ENCODE measurements at regions not wholly inside any gene's neighbourhood (a gene's known extent, or its start where the extent isn't known, plus 50 kb on each side); places are given as distances from the start of the nearest gene placed in this dataset.

DNA sequence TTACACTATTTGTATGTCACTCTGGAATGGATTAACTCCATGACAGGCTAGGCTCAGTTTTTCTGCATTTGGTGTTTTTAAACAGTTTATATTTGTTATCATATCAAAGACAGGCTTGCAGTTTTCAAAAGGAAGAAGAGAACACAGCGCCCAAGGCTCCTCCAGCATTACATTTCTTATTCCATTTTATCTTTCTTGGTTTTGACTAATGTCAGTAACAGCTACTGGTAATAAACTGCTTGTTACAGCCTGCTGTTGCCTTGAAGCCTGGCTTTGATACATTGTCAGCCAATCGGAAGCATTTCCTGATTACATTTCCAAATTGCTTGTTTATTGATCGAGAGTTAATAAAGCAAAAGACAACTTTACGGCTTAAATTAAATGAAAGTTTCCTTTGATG is 166.0 kb upstream of the MDFIC start:
- DNase-seq = no peak

DNA sequence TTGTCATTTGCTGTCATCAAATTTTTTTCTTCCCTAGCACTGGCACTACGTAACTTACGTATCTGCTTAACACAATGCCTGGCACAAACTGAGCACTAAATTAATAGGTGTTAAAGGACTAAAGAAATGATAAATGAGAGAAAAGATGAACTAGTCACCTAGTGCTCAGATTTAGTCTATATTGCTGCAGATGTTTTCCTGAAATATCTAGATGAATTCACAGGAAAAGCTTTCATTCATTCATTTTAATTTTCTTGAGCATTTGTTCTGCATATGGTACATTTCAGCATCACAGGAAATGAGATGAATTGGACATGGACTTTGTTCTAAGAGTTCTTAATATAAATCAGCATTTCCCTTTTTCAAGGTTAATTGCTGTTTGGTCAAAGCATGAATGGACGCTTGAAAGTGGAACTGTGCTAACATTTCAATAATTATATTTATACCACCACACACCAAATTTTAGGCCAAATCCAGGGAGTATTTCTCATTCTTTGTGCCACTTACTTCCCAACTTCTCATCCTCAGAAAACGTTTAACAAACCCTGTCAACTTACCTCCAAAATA is 163.2 kb upstream of the MDFIC start:
- no peak for DNase-seq

- DNase-seq = peak; percentile 7
Observed at GRCh38 chr7:114759347-114760062, 162.4 kb upstream of the MDFIC start.

DNA sequence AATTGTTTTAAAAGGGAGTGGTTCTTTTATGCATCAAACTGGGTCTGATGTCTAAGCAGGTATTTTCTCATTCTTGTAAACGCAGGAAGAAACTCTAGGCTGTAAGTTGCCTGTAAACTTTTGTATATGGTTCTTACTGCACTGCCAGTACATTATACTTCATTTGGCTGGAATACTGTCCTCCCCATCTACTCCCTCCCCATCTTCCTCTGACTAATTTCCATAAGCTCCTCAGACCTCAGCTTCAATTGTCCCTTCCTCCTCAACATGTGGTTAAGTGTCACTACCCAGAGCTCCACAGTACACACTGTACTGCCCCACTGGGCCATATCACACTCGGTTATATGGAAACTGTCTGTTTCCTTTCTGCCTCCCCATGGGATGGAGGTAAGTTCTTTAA is 161.4 kb upstream of the MDFIC start:
- DNase-seq = no peak

- DNase-seq = no peak
Observed at GRCh38 chr7:114761973-114762372, 159.9 kb upstream of the MDFIC start.

DNA sequence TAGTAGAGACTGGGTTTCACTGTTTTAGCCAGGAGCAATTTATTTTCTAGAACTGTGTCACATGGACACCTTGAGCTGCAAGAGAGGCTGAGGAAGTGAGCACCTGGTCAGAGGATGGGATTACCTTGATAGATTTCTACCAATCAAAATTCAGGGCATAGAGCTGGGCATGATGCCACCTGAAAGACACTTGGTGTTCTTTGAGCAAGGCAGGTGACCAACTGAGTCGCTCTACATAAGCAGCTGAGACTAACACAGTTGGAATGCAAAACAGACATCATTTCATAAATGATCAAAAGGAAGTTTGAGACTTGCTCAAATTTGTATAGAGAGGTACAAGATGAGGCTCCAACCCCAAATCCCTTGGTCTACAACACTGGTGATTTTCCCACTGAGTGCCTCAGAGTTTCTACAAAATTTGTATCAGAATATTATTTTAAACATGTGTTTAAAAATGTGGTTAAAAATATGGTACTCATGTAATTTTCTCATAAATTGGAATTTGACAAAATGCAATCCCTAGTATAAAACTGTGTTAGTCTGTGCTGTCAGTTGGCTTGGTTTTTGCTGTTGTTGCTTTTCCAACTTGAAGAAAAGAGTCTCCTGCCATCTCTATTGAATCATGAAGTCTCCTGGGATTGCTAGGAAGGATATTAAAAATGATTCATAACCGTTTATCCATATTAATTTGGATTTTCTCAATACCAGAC is 156.4 kb upstream of the MDFIC start:
- DNase-seq = no peak

DNA sequence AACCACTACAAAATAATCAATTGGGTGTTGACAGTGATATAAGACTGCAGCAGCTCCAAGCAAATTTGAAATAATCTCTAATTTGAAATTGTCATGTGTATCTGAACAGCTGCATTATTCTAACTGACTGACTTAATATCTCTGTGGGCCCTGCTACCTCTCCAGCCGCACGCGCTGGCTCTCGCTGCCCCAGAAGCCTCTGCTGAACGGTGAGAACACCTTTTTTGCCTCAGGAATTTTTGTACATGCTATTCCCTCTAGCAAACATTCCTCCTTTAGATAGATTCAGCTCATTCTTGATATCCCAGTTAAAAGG is 155.9 kb upstream of the MDFIC start:
- no peak for DNase-seq

- no peak for DNase-seq
Observed at GRCh38 chr7:114777288-114777687, 144.6 kb upstream of the MDFIC start.

- DNase-seq = no peak
Observed at GRCh38 chr7:114783508-114783907, 138.4 kb upstream of the MDFIC start.

DNA sequence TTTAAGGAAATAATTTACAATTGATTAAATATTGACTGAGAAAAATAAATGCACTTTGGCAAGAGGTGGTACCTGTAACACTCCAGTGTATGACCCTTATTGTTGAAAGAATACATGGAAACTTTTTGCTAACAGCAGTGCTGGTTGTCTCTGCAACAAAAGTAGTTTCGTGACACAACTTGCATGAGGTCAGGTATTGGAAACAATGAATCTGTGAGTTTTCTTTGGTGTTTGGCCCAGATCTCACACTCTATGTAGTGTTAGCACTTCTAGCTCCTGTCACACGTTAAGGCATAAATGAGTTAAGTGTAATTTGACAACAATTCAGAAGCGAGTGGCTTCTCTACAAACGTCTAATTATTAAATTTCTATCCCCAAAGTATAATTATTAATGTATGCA is 137.7 kb upstream of the MDFIC start:
- no peak for DNase-seq

DNA sequence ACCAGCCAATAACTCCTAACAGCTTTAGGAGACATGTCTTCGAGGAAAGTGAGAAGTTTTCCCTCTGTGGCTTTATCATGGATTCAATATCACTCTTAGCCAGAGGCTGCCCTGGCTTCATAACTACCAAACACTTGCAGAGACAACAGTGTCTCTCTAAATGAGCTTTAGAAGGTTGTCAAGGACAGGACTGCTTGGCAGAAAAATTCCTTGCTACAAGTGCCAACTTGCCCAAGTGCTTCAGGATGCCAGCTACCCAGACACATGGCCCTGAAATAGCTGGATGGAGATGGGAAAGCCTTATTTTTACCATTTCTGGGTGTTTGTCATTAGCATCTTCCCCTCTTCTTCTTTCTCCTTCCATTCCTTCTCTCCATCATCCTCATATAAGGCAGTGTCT is 137.1 kb upstream of the MDFIC start:
- no peak for DNase-seq

DNA sequence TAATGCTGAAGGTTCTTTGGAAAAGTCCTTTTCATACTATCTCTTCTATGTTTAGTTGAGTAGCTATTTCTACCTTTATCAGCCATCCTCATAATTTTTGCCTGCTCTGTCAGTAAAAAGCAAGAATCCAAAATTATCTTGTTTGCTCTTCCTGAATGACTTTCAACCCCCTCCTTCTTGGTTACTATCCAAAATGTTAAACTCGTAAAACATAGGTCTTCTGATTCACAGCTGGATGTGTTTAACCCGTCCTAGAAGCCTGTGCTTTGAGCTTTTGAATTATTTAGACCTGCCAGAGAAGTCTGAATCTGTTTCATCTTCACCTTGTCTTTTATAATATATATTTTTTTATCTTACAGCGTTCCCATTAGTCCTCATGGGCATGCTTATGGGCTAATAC is 136.4 kb upstream of the MDFIC start:
- no peak for DNase-seq

GRCh38 chr7:114786455-114786854 is 135.4 kb upstream of the MDFIC start:
- no peak for DNase-seq

DNA sequence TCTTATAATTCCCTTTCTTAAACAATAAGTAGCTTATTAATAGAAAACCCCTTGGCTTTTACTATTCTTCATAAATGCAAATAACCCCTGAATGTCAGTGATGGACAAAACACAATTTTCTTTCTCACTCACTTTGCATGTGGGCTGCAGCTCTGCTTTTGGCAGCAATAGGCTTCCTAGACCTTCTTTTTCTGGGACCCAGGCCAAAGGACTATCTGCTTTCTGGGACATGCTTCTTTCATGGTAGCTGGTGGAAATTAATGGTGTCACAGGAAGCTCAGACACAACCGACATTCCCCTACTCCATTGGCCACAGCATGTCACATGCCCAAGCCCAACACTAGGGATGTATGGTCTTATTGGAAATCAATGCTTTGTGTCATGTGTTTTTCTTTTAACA is 134.3 kb upstream of the MDFIC start:
- DNase-seq = no peak

- DNase-seq = no peak
Observed at GRCh38 chr7:114788706-114789105, 133.2 kb upstream of the MDFIC start.

- peak; percentile 62 for DNase-seq
Observed at GRCh38 chr7:114789161-114789560, 132.7 kb upstream of the MDFIC start.

GRCh38 chr7:114789871-114790311 is 132.0 kb upstream of the MDFIC start:
- DNase-seq = peak; percentile 87

- DNase-seq = no peak
Observed at GRCh38 chr7:114790521-114790920, 131.4 kb upstream of the MDFIC start.

- DNase-seq = peak; percentile 5
Observed at GRCh38 chr7:114791771-114792170, 130.1 kb upstream of the MDFIC start.

DNA sequence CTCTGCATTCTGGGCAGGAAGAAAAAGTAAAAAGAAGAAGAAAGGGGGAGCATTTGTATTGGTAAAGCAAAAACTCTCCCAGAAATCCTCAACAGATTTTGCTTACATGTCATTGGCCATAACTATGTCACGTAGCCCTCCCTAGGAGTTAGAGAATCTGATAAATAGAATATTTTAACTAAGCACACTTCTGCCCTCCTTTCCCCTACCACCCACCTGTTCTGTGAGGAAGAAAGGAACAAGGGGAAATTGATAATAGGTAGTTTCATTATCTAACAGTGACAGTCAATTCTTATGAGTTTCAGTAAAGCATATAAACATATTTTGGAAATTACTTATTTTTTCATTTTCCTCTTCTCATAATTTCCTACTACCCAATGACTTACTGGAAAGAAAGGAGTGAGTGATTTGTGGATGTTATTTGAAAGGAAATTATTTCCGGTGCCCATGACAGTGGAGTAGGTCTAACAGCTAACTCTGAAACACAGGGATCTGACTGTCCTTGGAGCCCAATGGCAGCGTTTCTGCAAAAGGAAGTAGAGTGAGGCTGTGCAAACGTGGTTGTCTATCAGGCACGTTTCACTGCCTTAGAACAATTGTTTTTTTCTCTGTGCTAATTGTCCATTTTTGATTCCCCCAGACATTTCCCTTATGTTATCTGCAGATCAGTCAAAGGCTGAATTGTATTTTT is 128.6 kb upstream of the MDFIC start:
- DNase-seq = no peak

DNA sequence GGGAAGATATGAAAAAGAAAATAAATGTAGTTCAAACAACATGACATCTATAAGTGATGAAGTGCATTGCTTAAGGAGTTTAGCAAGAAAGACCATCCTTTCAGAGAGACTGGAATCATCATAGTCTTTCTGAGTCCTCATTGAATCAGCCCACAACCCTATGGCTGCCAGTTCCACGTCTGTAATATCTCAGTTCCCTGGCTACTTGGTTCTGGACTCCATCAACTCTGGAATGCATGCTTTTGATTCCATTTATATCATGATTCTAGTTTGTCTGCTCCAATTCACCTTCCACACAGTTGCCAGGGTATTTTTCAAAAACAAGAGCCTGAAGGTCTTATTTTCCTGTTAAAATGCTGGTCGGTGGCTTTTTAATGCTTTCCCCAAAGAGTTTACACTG is 126.4 kb upstream of the MDFIC start:
- no peak for DNase-seq

DNA sequence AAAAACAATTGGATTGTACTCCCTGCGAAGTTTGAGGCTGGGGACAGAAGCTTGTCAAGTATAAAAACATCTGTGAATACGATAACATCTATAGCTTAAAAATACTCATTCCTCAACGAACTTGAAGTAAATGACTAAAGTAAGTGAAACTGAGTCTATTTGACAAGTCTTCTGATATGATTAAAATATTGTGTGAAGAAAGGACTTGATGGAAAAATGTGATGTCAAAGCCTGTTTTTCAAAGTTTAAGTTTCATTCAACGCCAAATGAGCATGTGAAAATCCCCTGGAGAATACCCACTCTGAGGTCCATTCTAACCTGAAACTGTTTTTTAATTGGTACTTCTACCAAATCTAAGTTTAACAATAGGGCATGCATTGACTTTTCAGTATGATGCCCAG is 122.3 kb upstream of the MDFIC start:
- DNase-seq = no peak

GRCh38 chr7:114802632-114803031 is 119.3 kb upstream of the MDFIC start:
- no peak for DNase-seq

DNA sequence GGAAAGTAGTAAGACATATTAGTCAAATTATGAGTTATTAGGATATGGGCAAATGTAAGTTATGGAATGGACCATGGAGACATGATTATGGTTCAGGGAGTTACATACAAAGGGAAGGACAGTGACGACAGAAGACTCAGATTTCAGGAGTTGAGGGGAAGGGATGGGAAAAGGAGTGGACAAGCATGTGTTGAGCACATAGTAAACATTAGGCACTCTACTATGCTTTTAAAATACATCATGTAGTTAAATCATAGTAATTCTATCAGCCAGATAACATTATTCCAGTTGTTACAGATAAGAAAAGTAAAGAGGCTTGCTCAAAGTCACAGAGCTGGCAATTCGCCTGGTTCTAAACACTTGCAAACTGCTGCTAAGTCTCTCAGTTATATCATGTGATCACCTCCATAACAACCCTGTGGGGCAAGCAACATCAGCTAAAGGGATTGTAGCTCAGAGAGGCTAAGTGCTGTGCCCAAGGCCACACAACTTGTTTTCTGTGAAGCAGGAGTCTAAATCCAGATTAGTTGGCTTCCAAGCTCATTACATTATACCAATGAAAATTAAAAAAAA is 115.2 kb upstream of the MDFIC start:
- no peak for DNase-seq
